HG03060 (cell line): ENCODE measurements at regions not wholly inside any gene's neighbourhood (a gene's known extent, or its start where the extent isn't known, plus 50 kb on each side); places are given as distances from the start of the nearest gene placed in this dataset.
"Not testable (repeated sequence)": the region's sequence is repeated elsewhere in the genome, so short reads cannot be mapped to it uniquely, and the experiment has no call there.

Experiments used
- ATAC-seq: cut with Tn5 transposase; IDR thresholded peaks from one replicate; pipeline ENCODE4 v1.9.1; 2021; ENCODE audit warnings: low read depth, moderate number of reproducible peaks; ENCODE audit not compliant: unreplicated experiment

DNA sequence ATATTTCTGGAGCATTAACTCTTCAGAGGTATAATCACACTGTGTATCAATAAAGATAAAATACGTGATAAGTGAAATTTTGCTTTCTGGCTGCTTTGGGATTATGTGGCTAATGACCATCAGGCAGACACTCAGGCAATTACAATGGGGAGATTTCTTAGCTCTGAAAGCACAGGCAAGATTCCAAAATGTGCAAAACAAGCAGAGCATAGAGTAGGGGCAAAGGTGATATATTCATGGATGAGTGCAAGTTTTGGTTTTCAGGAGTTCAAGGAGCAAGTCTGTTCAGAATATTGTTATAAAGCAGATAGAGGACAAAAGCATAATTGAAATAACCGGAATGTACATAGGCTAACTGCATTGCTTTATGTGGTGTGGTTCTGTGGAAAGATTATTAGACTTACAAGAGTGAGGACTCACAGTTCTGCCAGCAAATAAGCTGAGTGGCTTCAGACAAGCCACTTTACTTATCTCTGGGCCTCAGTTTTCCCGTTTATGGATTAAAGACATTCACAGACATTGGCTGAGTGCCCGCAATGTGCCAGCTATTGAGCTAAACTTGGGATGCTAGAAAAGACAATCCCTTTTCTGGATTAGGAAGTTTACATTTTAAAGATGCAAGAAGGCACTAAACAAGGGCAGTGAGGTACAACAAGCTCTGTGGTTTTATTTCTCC lies 945.6 kb upstream of the ARRDC3 start:
- ATAC-seq: no peak

DNA sequence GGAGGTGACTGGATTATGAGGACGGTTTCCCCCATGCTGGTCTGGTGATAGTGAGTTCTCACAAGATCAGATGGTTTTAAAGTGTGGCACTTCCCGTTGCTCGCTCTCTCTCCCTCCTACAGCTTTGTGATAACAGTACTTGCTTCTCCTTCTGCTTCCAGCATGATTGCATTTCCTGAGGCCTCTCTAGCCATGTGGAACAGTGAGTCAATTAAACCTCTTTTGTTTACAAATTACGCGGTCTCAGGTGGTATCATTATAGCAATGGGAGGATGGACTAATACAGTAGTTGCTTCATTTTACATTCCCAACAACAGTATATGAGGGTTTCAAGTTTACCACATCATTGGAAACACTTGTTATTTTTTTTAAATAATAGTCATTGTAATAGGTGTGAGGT lies 937.3 kb upstream of the ARRDC3 start:
- ATAC-seq: no peak

GRCh38 chr5:92313385-92313784 lies 930.3 kb upstream of the ARRDC3 start:
- no peak for ATAC-seq

DNA sequence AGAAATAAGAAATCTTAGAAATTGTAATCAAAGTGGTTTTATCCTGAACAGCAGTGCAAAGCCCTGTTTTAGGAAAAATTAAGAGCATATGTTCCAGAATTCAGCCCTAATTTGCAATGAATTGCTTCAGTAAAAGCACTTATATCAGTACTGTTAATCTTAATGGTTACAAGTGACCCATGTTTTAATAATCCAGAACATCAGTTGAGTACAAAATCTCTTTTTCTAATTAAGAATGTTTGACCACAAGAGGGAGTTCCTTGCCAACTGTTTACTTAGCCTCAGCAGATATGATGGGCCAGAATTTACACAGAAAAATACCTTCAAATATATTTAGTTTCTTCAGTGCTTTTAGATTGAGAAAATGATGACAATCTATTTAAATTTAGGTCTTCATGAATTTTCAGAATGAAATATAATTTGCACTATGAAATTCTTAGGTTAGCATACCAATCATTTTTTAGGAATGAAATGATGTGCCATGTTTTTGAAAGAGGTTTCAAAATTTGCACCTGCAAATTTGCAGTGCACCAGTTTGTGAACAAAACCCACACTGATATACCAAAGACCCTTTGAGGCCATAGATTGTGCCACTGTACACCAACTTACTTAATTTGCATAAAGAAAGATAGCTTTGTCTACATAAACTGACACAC lies 926.3 kb upstream of the ARRDC3 start:
- no peak for ATAC-seq

- ATAC-seq: no peak
Measured at GRCh38 chr5:92308679-92309078, 925.6 kb upstream of the ARRDC3 start.

- ATAC-seq: not testable (repeated sequence)
Measured at GRCh38 chr5:92302356-92302755, 919.2 kb upstream of the ARRDC3 start.

GRCh38 chr5:92283521-92283920 lies 900.4 kb upstream of the ARRDC3 start:
- no peak for ATAC-seq

- not testable (repeated sequence) for ATAC-seq
Measured at GRCh38 chr5:92271750-92272149, 888.6 kb upstream of the ARRDC3 start.

DNA sequence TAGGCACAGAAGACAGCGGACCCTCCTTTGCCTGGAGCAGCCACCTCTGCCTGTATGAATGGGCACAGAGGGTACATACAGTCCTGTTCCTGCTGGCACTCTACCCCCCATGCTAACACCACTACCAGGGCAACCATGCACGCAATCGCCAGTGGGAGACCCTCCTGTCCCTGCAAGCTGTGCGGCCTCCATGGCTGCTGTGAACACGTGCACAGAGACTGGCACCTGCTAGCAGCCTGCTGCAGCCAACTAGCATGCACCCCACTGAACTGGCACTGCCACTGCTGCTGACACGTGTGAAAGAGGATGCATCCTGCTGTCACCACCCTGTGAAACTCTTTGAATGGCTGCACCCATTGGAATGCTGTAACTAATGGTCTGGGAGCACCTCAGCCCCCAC lies 885.2 kb upstream of the ARRDC3 start:
- no peak for ATAC-seq

DNA sequence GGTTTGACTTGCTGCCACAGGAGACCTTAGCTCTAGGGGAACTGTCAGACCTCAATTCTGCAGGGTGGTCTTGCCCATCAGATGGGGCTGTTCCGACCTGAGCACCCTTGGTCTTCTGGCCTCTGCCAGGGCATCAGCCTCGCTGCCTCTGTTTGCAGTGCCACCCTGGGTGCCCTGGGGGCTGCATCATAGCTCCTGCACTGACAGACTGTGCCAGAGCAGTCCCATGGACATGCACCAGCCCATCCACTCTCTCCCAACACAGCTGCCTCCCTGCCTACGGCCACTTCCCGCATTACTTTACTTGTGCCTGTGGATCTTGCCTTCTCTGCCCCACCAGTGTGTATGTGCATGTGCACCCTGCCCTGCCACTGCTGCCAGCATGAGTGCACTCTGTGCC lies 884.7 kb upstream of the ARRDC3 start:
- ATAC-seq: no peak

GRCh38 chr5:92265804-92266203 lies 882.7 kb upstream of the ARRDC3 start:
- ATAC-seq: no peak

GRCh38 chr5:92255605-92256004 lies 872.5 kb upstream of the ARRDC3 start:
- ATAC-seq: not testable (repeated sequence)

GRCh38 chr5:92248518-92248917 lies 865.4 kb upstream of the ARRDC3 start:
- no peak for ATAC-seq

GRCh38 chr5:92242170-92242569 lies 859.1 kb upstream of the ARRDC3 start:
- ATAC-seq: no peak

GRCh38 chr5:92237896-92238295 lies 854.8 kb upstream of the ARRDC3 start:
- ATAC-seq: no peak

DNA sequence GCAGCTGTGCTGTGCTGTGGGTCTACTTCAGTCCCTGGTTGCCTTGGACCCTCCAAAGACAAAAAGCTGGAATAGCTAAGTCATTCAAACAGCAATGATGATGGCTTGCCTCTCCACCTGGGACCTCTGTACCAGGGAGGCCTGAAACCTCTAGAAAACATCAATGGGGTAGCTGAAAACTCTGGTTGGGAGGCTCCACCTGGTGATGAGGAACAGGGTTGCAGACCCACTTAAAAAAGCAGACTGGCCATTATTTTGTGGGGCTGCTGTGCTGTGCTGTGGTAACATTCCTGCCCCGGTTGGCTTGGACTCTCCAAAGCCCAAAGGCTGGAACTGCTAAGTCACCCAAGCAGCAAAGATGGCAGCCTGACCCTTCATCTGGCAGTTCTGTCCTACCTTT lies 839.3 kb upstream of the ARRDC3 start:
- no peak for ATAC-seq

- not testable (repeated sequence) for ATAC-seq
Measured at GRCh38 chr5:92216852-92217251, 833.7 kb upstream of the ARRDC3 start.

DNA sequence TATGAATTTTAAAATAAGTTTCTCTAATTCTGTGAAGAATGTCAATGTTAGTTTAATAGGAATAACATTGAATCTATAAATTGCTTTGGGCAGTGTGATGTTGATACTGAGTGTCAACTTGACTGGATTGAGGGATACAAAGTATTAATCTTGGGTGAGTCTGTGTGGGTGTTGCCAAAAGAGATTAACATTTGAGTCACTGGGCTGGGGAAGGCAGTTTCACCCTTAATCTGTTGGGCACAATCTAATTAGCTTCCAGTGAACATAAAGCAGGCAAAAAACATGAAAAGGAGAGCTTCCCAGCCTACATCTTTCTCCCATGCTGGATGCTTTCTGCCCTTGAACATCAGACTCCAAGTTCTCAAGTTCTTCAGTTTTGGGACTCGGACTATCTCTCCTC lies 832.0 kb upstream of the ARRDC3 start:
- ATAC-seq: no peak

DNA sequence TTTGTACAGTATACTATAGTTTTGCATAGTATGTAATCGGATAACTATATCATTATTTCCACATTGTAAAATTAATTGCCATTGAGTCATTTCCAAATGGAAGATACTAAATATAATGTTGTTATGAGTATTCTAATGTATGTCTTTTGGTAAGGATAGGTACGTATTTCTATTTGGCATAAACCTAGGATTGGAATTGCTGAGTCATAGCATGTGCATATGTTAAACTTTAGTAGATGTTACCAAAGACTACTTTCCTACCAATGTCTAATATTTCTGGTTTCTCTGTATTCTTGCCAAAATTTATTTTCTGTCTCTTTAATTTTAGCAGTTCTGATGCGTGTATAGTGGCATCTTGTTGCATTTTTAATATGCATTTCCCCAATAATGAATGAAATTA lies 825.1 kb upstream of the ARRDC3 start:
- ATAC-seq: no peak

DNA sequence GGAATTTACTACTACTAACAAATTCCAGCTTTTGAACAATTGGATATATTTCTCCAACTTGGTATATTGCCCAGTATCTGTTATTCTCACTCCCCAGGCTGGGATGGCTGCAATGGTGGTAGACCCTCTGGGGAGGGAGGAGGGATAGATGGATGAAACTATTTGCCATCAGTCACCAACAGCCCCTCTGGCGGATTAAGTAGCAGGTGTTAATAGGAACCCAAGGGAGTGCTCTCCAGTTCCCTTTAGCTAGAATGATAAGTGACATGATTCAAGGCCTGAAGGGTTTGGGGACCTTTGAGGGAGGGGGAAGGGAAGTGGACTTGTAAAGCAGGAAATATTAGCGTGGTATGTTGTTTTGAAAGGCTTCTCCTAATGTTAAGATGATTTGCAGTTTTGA lies 824.0 kb upstream of the ARRDC3 start:
- ATAC-seq: no peak

- ATAC-seq: no peak
Measured at GRCh38 chr5:92206681-92207080, 823.6 kb upstream of the ARRDC3 start.

- ATAC-seq: not testable (repeated sequence)
Measured at GRCh38 chr5:92199035-92199434, 815.9 kb upstream of the ARRDC3 start.
